Heart left ventricle (tissue), 13 donors: ENCODE measurements at regions not wholly inside any gene's neighbourhood (a gene's known extent, or its start where the extent isn't known, plus 50 kb on each side); places are given as distances from the start of the nearest gene placed in this dataset.

Experiments used
- POLR2A ChIP-seq, 2 donors: fragments of 450-650 bp; IDR thresholded peaks; one replicate each; pipeline ENCODE4 v1.6.1; 2017; ENCODE audit warnings: antibody characterized with exemption in 2 of 2, mild to moderate bottlenecking in 2 of 2, moderate library complexity in 2 of 2
- TF ChIP-seq, protein P1 (sequence below), 12 donors: fragments of 200-600 bp; sonication (generic) in 4 of 12; IDR thresholded peaks; one replicate each; pipeline versions ENCODE4 v1.5.0 to v1.8.0; 2018 to 2022; ENCODE audit warnings: antibody characterized with exemption in 12 of 12, mild to moderate bottlenecking in 5 of 12
- donor health status: ischemic (EF 13 %, LVEDD 7.1; RV severe dilation, severe dysfunction).
- donor health status: DM: no; HTN: yes; CAD: no.
- donor health status: DM: no; HTN: no; CAD: no.
- donor health status: ischemic (EF 25% LVEDD 6.9; RV normal size, moderate dysfunction).
- donor health status: ischemic (EF 25% LVEDD 5.7; RV mildly dilated, moderate dysfunction).
- donor health status: ischemic (EF 35%, LVEDD 5.7; RV mildly dilated, moderate dysfunction).
- donor health status: nonischemic (EF 11% LVEDD 7.7; RV severe dilation, severe dysfunction).
- donor health status: DM: yes; HTN: yes; CAD: no.
- donor health status: PGD.
- donor health status: ischemic (EF 29% LVEDD 5.4; RV normal size, mild dysfunction).
- donor health status: nonischemic (EF 23%, LVEDD 6.1; RV moderate dilation, normal function).

DNA sequence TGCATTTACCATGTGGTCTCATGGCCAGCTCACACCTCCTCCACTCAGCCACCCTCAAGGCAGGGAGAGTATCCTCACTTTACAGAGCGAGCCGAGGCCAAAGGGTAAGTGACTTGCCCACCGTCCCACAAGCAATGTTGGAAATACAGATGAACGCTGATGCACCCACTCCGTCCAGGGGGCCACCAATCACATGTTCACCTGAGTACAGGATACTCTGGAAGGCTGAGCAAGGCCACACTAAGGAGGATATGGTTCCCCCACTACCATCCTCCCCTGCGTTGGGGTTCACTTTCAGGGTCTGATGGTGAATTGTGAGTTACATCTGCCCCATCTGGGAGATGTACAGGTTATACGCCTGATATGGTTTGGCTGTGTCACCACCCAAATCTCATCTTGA lies 128.8 kb downstream of the ATPSCKMT start:
- TF ChIP-seq, protein P1, sequence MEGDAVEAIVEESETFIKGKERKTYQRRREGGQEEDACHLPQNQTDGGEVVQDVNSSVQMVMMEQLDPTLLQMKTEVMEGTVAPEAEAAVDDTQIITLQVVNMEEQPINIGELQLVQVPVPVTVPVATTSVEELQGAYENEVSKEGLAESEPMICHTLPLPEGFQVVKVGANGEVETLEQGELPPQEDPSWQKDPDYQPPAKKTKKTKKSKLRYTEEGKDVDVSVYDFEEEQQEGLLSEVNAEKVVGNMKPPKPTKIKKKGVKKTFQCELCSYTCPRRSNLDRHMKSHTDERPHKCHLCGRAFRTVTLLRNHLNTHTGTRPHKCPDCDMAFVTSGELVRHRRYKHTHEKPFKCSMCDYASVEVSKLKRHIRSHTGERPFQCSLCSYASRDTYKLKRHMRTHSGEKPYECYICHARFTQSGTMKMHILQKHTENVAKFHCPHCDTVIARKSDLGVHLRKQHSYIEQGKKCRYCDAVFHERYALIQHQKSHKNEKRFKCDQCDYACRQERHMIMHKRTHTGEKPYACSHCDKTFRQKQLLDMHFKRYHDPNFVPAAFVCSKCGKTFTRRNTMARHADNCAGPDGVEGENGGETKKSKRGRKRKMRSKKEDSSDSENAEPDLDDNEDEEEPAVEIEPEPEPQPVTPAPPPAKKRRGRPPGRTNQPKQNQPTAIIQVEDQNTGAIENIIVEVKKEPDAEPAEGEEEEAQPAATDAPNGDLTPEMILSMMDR (IDR thresholded peaks at IDR 0.05): no peak
- no peak for TF ChIP-seq POLR2A (IDR thresholded peaks at IDR 0.05)
